H9 (cell line): ENCODE measurements at regions not wholly inside any gene's neighbourhood (a gene's known extent, or its start where the extent isn't known, plus 50 kb on each side); places are given as distances from the start of the nearest gene placed in this dataset.

Experiments
- DNase-seq: peaks from one replicate; pipeline ENCODE4 v3.0.0-alpha.2; 2017
- H2AFZ ChIP-seq: one replicate; pipeline ENCODE4 v1.6.1; 2013; ENCODE audit warnings: mild to moderate bottlenecking, low read length, control low read depth, moderate library complexity
- H2AK5ac ChIP-seq: 2 replicates; pipeline ENCODE4 v1.6.1; 2013; ENCODE audit warnings: low read length, control low read depth, mixed read lengths; ENCODE audit not compliant: insufficient read length
- H2BK120ac ChIP-seq: one replicate; pipeline ENCODE4 v1.6.1; 2013; ENCODE audit warnings: low read depth, mild to moderate bottlenecking, low read length, control low read depth, inconsistent platforms; ENCODE audit not compliant: poor library complexity, severe bottlenecking
- H2BK12ac ChIP-seq: 2 replicates; pipeline ENCODE4 v1.6.1; 2013; ENCODE audit warnings: low read length, control low read depth, mixed read lengths, low read depth; ENCODE audit not compliant: insufficient read length
- H2BK15ac ChIP-seq: 2 replicates; pipeline ENCODE4 v1.6.1; 2013; ENCODE audit warnings: low read depth, low read length, control low read depth
- H2BK20ac ChIP-seq: one replicate; pipeline ENCODE4 v1.6.1; 2013; ENCODE audit warnings: low read depth, mild to moderate bottlenecking, low read length, control low read depth, inconsistent platforms; ENCODE audit not compliant: poor library complexity, severe bottlenecking
- H2BK5ac ChIP-seq: 2 replicates; pipeline ENCODE4 v1.6.1; 2013; ENCODE audit warnings: low read length, control low read depth, mixed read lengths; ENCODE audit not compliant: insufficient read length
- H3K14ac ChIP-seq: 2 replicates; pipeline ENCODE4 v1.6.1; 2013; ENCODE audit warnings: low read length, control low read depth; ENCODE audit not compliant: insufficient read depth
- H3K18ac ChIP-seq: 2 replicates; pipeline ENCODE4 v1.6.1; 2013; ENCODE audit warnings: low read depth, mild to moderate bottlenecking, mixed read lengths, low read length, control low read depth; ENCODE audit not compliant: insufficient read length
- H3K23ac ChIP-seq: 2 replicates; pipeline ENCODE4 v1.6.1; 2013; ENCODE audit warnings: low read length, control low read depth, mixed read lengths, low read depth; ENCODE audit not compliant: insufficient read length
- H3K23me2 ChIP-seq: 2 replicates; pipeline ENCODE4 v1.6.1; 2013; ENCODE audit warnings: low read depth, mild to moderate bottlenecking, mixed read lengths, low read length, control low read depth; ENCODE audit not compliant: insufficient read length, poor library complexity, severe bottlenecking
- H3K27ac ChIP-seq: 2 replicates; pipeline ENCODE4 v1.5.1; 2013; ENCODE audit warnings: low read length, control low read depth, mixed read lengths, low read depth; ENCODE audit not compliant: insufficient read length
- H3K27me3 ChIP-seq: 2 replicates; pipeline ENCODE4 v1.6.1; 2013; ENCODE audit warnings: low read length, control low read depth, inconsistent platforms; ENCODE audit not compliant: insufficient read depth
- H3K4ac ChIP-seq: 2 replicates; pipeline ENCODE4 v1.6.1; 2013; ENCODE audit warnings: low read depth, mild to moderate bottlenecking, control low read depth, inconsistent platforms, low read length, moderate library complexity
- H3K4me1 ChIP-seq: 2 replicates; pipeline ENCODE4 v1.6.1; 2013; ENCODE audit warnings: low read length, control low read depth, inconsistent platforms; ENCODE audit not compliant: insufficient read depth
- H3K4me2 ChIP-seq: 2 replicates; pipeline ENCODE4 v1.6.1; 2013; ENCODE audit warnings: low read length, control low read depth, mixed read lengths; ENCODE audit not compliant: insufficient read length, insufficient read depth
- H3K56ac ChIP-seq: 2 replicates; pipeline ENCODE4 v1.6.1; 2013; ENCODE audit warnings: low read depth, mild to moderate bottlenecking, mixed read lengths, low read length, control low read depth; ENCODE audit not compliant: insufficient read length
- H3K79me1 ChIP-seq: 2 replicates; pipeline ENCODE4 v1.6.1; 2013; ENCODE audit warnings: low read depth, mild to moderate bottlenecking, moderate library complexity, low read length, control low read depth, inconsistent platforms; ENCODE audit not compliant: insufficient read depth, poor library complexity, severe bottlenecking
- H3K79me2 ChIP-seq: 2 replicates; pipeline ENCODE4 v1.6.1; 2013; ENCODE audit warnings: low read length, control low read depth, inconsistent platforms; ENCODE audit not compliant: insufficient read depth
- H3K9ac ChIP-seq: 2 replicates; pipeline ENCODE4 v1.6.1; 2013; ENCODE audit warnings: low read length, control low read depth, mixed read lengths; ENCODE audit not compliant: insufficient read length; ENCODE audit errors: extremely low read depth
- H3K9me3 ChIP-seq: one replicate; pipeline ENCODE4 v1.6.1; 2013; ENCODE audit warnings: low read depth, low read length, inconsistent platforms; ENCODE audit not compliant: control insufficient read depth
- H3T11ph ChIP-seq: one replicate; pipeline ENCODE4 v1.6.1; 2013; ENCODE audit warnings: mild to moderate bottlenecking, low read length, control low read depth, inconsistent platforms
- H4K20me1 ChIP-seq: one replicate; pipeline ENCODE4 v1.6.1; 2013; ENCODE audit not compliant: control insufficient read depth, insufficient read length, insufficient read depth
- H4K5ac ChIP-seq: 2 replicates; pipeline ENCODE4 v1.6.1; 2013; ENCODE audit warnings: low read depth, mild to moderate bottlenecking, mixed read lengths, low read length, control low read depth; ENCODE audit not compliant: insufficient read length
- H4K8ac ChIP-seq: replicated peaks from 2 replicates; pipeline ENCODE4 v1.6.1; 2013; ENCODE audit warnings: low read length, control low read depth, mixed read lengths, low read depth; ENCODE audit not compliant: insufficient read length
- H4K91ac ChIP-seq: 2 replicates; pipeline ENCODE4 v1.6.1; 2013; ENCODE audit warnings: low read depth, mild to moderate bottlenecking, moderate library complexity, mixed read lengths, low read length, control low read depth; ENCODE audit not compliant: insufficient read length
- H3K27ac Mint-ChIP-seq, 3 experiments: 2 replicates in 2 of 3; 3 replicates in 1 of 3; pipeline ENCODE4 v1.8.0; 2020 to 2021; ENCODE audit warnings: mixed read lengths in 3 of 3, mild to moderate bottlenecking in 1 of 3, moderate library complexity in 1 of 3
- H3K27me3 Mint-ChIP-seq: 2 replicates; pipeline ENCODE4 v1.8.0; 2021; ENCODE audit warnings: low read depth, mild to moderate bottlenecking, moderate library complexity, mixed read lengths
- H3K36me3 Mint-ChIP-seq, 3 experiments: 2 replicates in 2 of 3; 3 replicates in 1 of 3; pipeline ENCODE4 v1.8.0; 2020 to 2021; ENCODE audit warnings: low read depth in 3 of 3, mixed read lengths in 3 of 3; ENCODE audit not compliant: insufficient read depth in 1 of 3
- H3K4me1 Mint-ChIP-seq, 2 experiments: 2 replicates each; pipeline ENCODE4 v1.8.0; 2020; ENCODE audit warnings: mixed read lengths in 2 of 2
- H3K4me3 Mint-ChIP-seq, 2 experiments: 2 replicates in 1 of 2; 3 replicates in 1 of 2; pipeline ENCODE4 v1.8.0; 2020 to 2021; ENCODE audit warnings: mild to moderate bottlenecking in 2 of 2, mixed read lengths in 2 of 2, moderate library complexity in 1 of 2
- H3K9me3 Mint-ChIP-seq, 2 experiments: 2 replicates in 1 of 2; 3 replicates in 1 of 2; pipeline ENCODE4 v1.8.0; 2020; ENCODE audit warnings: mild to moderate bottlenecking in 2 of 2, mixed read lengths in 2 of 2, moderate library complexity in 1 of 2
- WGBS: extraction: QIAGEN DNeasy Blood & Tissue Kit; methylation state at CpG from one replicate; pipeline ENCODE4 v1.1.7; 2013; ENCODE audit warnings: missing lambda C conversion rate, low lambda C conversion rate, mixed read lengths; ENCODE audit not compliant: insufficient read length; ENCODE audit errors: extremely low coverage; 5-methylcytosine and 5-hydroxymethylcytosine counted together
- TF ChIP-seq, protein P1 (sequence below): fragments of 200-600 bp; sonication (generic); conservative IDR thresholded peaks from 3 replicates; pipeline ENCODE4 v1.8.0; 2021; ENCODE audit warnings: antibody characterized with exemption, mild to moderate bottlenecking

DNA sequence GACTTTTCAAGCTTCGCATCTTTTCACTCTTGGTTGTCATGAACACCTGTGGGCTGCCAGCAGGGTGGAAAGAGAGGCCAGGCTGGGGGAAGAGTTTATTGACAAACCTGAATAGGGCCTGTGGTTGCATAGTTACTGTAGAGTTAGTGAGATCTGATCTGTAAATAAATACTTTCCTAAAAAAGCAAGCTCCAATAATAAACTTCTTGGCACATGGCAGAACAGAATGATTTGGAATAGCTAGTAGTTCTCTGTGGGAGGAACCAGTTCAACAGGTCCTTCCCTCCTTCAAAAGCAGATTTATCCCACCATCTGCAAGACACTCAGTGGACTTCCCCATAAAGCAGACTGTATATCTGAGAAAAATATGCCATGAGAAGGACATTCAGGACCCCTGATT lies 445.0 kb downstream of the HACE1 start:
- H3K27me3 Mint-ChIP-seq = no peaks in the 10 kb centered on the region
- Histone ChIP-seq H2BK5ac (no peak overlapping the region), H3K27ac (no peak overlapping the region), H4K20me1 (no peaks in the 10 kb centered on the region), H2BK12ac (no peak overlapping the region), H3K4me2 (no peak overlapping the region), H3K4me1 (no peaks in the 10 kb centered on the region), H2BK15ac (no peak overlapping the region), H2AFZ (no peak overlapping the region), H3K79me2 (no peaks in the 10 kb centered on the region), H3K79me1 (no peaks in the 10 kb centered on the region), H4K91ac (no peak overlapping the region), H4K5ac (no peak overlapping the region), H2BK120ac (no peak overlapping the region), H3K56ac (no peak overlapping the region), H3K23me2 (no peaks in the 10 kb centered on the region), H3K14ac (no peak overlapping the region), H2BK20ac (no peak overlapping the region), H3K23ac (no peak overlapping the region), H3K9ac (no peak overlapping the region), H3K27me3 (no peaks in the 10 kb centered on the region), H3K9me3 (no peaks in the 10 kb centered on the region), H4K8ac (no peak overlapping the region), H3K4ac (no peak overlapping the region), H3T11ph (no peak overlapping the region), H3K18ac (no peak overlapping the region), H2AK5ac (no peak overlapping the region)
- DNase-seq = no peak
- H3K4me3 Mint-ChIP-seq = no peak overlapping the region
- TF ChIP-seq, protein P1, sequence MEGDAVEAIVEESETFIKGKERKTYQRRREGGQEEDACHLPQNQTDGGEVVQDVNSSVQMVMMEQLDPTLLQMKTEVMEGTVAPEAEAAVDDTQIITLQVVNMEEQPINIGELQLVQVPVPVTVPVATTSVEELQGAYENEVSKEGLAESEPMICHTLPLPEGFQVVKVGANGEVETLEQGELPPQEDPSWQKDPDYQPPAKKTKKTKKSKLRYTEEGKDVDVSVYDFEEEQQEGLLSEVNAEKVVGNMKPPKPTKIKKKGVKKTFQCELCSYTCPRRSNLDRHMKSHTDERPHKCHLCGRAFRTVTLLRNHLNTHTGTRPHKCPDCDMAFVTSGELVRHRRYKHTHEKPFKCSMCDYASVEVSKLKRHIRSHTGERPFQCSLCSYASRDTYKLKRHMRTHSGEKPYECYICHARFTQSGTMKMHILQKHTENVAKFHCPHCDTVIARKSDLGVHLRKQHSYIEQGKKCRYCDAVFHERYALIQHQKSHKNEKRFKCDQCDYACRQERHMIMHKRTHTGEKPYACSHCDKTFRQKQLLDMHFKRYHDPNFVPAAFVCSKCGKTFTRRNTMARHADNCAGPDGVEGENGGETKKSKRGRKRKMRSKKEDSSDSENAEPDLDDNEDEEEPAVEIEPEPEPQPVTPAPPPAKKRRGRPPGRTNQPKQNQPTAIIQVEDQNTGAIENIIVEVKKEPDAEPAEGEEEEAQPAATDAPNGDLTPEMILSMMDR = no peak
- H3K27ac Mint-ChIP-seq = no peak overlapping the region
- WGBS = no CpG with 5 or more reads among the region's 1 CpG
- H3K36me3 Mint-ChIP-seq = no peaks in the 10 kb centered on the region; a peak in 1 of 7 replicates
- no peaks in the 10 kb centered on the region for H3K9me3 Mint-ChIP-seq
- peaks cover 7 to 9% of the 10 kb centered on the region in 2 experiments; a peak in 2 of 4 replicates for H3K4me1 Mint-ChIP-seq
